GM12878 (cell line): ENCODE measurements at regions not wholly inside any gene's neighbourhood (a gene's known extent, or its start where the extent isn't known, plus 50 kb on each side); places are given as distances from the start of the nearest gene placed in this dataset.

Source experiments
- ATAC-seq: fragments of 200-7000 bp; cut with Tn5 transposase; 3 replicates; pipeline ENCODE4 v1.9.1; 2020; ENCODE audit warnings: mild to moderate bottlenecking, moderate library complexity
- BruUV-seq: library from RNA; stranded (reverse); fragments of 400-500 nt; replicated peaks from 2 replicates; lab custom pipeline; 2021; lab: Mats Ljungman, UMichigan
- CTCF ChIA-PET: fragments of 300-600 bp; sonication (Branson Sonifier 250); formaldehyde crosslinking; extraction: SDS; loops from one replicate; lab custom pipeline; 2021; ENCODE audit warnings: inconsistent platforms; lab: Yijun Ruan, JAX
- POLR2A ChIA-PET: fragments of 350-600 bp; formaldehyde crosslinking; extraction: SDS; loops from one replicate; lab custom pipeline; 2021; ENCODE audit warnings: inconsistent platforms; lab: Charles Lee
- RAD21 ChIA-PET: fragments of 300-600 bp; sonication (Branson Sonifier 250); formaldehyde crosslinking; loops from one replicate; lab custom pipeline; 2023; ENCODE audit warnings: antibody characterized with exemption; ENCODE audit not compliant: unreplicated experiment; lab: Charles Lee
- SMC1A ChIA-PET: fragments of 300-600 bp; sonication (Branson Sonifier 250); formaldehyde crosslinking; loops from one replicate; lab custom pipeline; 2023; ENCODE audit not compliant: unreplicated experiment, uncharacterized antibody; lab: Charles Lee
- DNase-seq: peaks from one replicate; pipeline ENCODE4 v3.0.0-alpha.2; 2011; ENCODE audit warnings: low read depth, low spot score
- FAIRE-seq: peaks from 3 replicates; lab custom pipeline; 2011; peaks lifted over from hg19 to GRCh38; lab: Jason Lieb, UNC
- H2AFZ ChIP-seq: 2 replicates; pipeline ENCODE4 v1.6.0; 2011; ENCODE audit warnings: low read depth, low read length, control low read depth; ENCODE audit not compliant: control insufficient read depth
- H3K27ac ChIP-seq: 2 replicates; pipeline ENCODE4 v1.5.1; 2011; ENCODE audit warnings: control low read depth; ENCODE audit not compliant: control insufficient read depth, insufficient read depth
- H3K27me3 ChIP-seq, 2 experiments: replicated peaks in 1 of 2; 2 replicates each; pipeline versions ENCODE4 v1.6.0 to v1.6.1; 2011; ENCODE audit warnings: low read length in 1 of 2; ENCODE audit not compliant: control insufficient read depth in 2 of 2, insufficient read depth in 2 of 2
- H3K36me3 ChIP-seq, 2 experiments: 2 replicates each; pipeline ENCODE4 v1.5.1; 2011; ENCODE audit warnings: low read length in 1 of 2; ENCODE audit not compliant: control insufficient read depth in 2 of 2, insufficient read depth in 2 of 2
- H3K4me1 ChIP-seq: 2 replicates; pipeline ENCODE4 v1.6.1; 2011; ENCODE audit warnings: mild to moderate bottlenecking, low read length, moderate library complexity, mixed read lengths; ENCODE audit not compliant: control insufficient read depth, insufficient read depth
- H3K4me2 ChIP-seq: 2 replicates; pipeline ENCODE4 v1.6.0; 2011; ENCODE audit warnings: control low read depth; ENCODE audit not compliant: control insufficient read depth, insufficient read depth
- H3K4me3 ChIP-seq: fragments of 200-600 bp; sonication (generic); 2 replicates; pipeline ENCODE4 v1.5.1; 2016
- H3K79me2 ChIP-seq: 2 replicates; pipeline ENCODE4 v1.6.0; 2011; ENCODE audit warnings: low read length; ENCODE audit not compliant: control insufficient read depth, insufficient read depth
- H3K9ac ChIP-seq: 2 replicates; pipeline ENCODE4 v1.8.0; 2011; ENCODE audit warnings: low read length, control low read depth, mixed read lengths; ENCODE audit not compliant: control insufficient read depth, insufficient read depth
- H3K9me3 ChIP-seq: replicated peaks from 3 replicates; pipeline ENCODE4 v1.5.1; 2011; ENCODE audit warnings: mild to moderate bottlenecking, low read length; ENCODE audit not compliant: control insufficient read depth, insufficient read depth
- H4K20me1 ChIP-seq: 2 replicates; pipeline ENCODE4 v1.6.0; 2011; ENCODE audit not compliant: control insufficient read depth, insufficient read depth
- ATF7 ChIP-seq: fragments of 450-650 bp; IDR thresholded peaks from 2 replicates; pipeline ENCODE4 v1.6.1; 2016; ENCODE audit warnings: low read depth, mild to moderate bottlenecking
- DPF2 ChIP-seq: fragments of 450-650 bp; IDR thresholded peaks from 2 replicates; pipeline ENCODE4 v1.6.1; 2017; ENCODE audit warnings: mild to moderate bottlenecking
- IKZF1 ChIP-seq: fragments of 450-650 bp; conservative IDR thresholded peaks from 2 replicates; pipeline ENCODE4 v1.6.1; 2017; ENCODE audit warnings: antibody characterized with exemption, mild to moderate bottlenecking
- IKZF2 ChIP-seq, 2 experiments: fragments of 450-650 bp; IDR thresholded peaks; 2 replicates each; pipeline ENCODE4 v1.6.1; 2017; ENCODE audit warnings: mild to moderate bottlenecking in 2 of 2, moderate library complexity in 2 of 2
- JUND ChIP-seq: IDR thresholded peaks from 2 replicates; pipeline ENCODE4 v1.6.1; 2012; ENCODE audit warnings: low read depth, mild to moderate bottlenecking, low read length, improper control_type of control experiment, moderate library complexity
- MTA2 ChIP-seq: fragments of 450-650 bp; IDR thresholded peaks from 2 replicates; pipeline ENCODE4 v1.6.1; 2016; ENCODE audit warnings: low read depth, mild to moderate bottlenecking, moderate library complexity
- NBN ChIP-seq: fragments of 450-650 bp; IDR thresholded peaks from 2 replicates; pipeline ENCODE4 v1.6.1; 2016
- RUNX3 ChIP-seq: IDR thresholded peaks from 2 replicates; pipeline ENCODE4 v1.6.1; 2012; ENCODE audit warnings: low read length, inconsistent platforms
- SREBF1 ChIP-seq: IDR thresholded peaks from 2 replicates; pipeline ENCODE4 v1.6.1; 2012; ENCODE audit warnings: mild to moderate bottlenecking, low read length
- SUZ12 ChIP-seq: fragments of 200-600 bp; sonication (generic); IDR thresholded peaks from one replicate; pipeline ENCODE4 v1.6.1; 2018; ENCODE audit warnings: antibody characterized with exemption, mild to moderate bottlenecking; ENCODE audit not compliant: unreplicated experiment
- TCF12 ChIP-seq: IDR thresholded peaks from 2 replicates; pipeline ENCODE4 v1.6.1; 2011; ENCODE audit warnings: low read depth, mild to moderate bottlenecking, low read length
- WGBS: methylation state at CpG from one replicate; pipeline ENCODE4 v1.1.6; 2016; ENCODE audit warnings: low lambda C conversion rate; ENCODE audit not compliant: insufficient replicate concordance, insufficient coverage; ENCODE audit errors: missing lambda C conversion rate; 5-methylcytosine and 5-hydroxymethylcytosine counted together
- in situ Hi-C: fragments of 300-500 bp; cut with MboI; formaldehyde crosslinking; loops from 9 replicates; pipeline ENCODE4 v1.14.3; 2018; ENCODE audit warnings: mixed read lengths
- intact Hi-C: fragments of 100-400 bp; cut with micrococcal nuclease; formaldehyde crosslinking; loops from one replicate; pipeline ENCODE4 v1.14.2; 2022; ENCODE audit not compliant: unreplicated experiment
- TF ChIP-seq, protein P1 (sequence below): fragments of 450-650 bp; IDR thresholded peaks from 2 replicates; pipeline ENCODE4 v1.6.1; 2017; ENCODE audit warnings: low read depth, mild to moderate bottlenecking, moderate library complexity
- TF ChIP-seq, protein P2 (sequence below): IDR thresholded peaks from 2 replicates; pipeline ENCODE4 v1.6.1; 2011; ENCODE audit warnings: low read depth, mild to moderate bottlenecking, low read length, moderate library complexity, borderline replicate concordance; ENCODE audit errors: extremely low read depth
- TF ChIP-seq, protein P3 (sequence below): fragments of 150-350 bp; IDR thresholded peaks from 2 replicates; pipeline ENCODE4 v1.6.1; 2014; ENCODE audit warnings: mild to moderate bottlenecking, low read depth, low read length
- TF ChIP-seq, protein P4 (sequence below): IDR thresholded peaks from 2 replicates; pipeline ENCODE4 v1.6.1; 2011; ENCODE audit warnings: borderline replicate concordance, low read depth, mild to moderate bottlenecking, moderate library complexity, low read length; ENCODE audit not compliant: insufficient read depth, poor library complexity, severe bottlenecking
- TF ChIP-seq, protein P5 (sequence below): fragments of 450-650 bp; IDR thresholded peaks from 2 replicates; pipeline ENCODE4 v1.6.1; 2016; ENCODE audit warnings: mild to moderate bottlenecking

DNA sequence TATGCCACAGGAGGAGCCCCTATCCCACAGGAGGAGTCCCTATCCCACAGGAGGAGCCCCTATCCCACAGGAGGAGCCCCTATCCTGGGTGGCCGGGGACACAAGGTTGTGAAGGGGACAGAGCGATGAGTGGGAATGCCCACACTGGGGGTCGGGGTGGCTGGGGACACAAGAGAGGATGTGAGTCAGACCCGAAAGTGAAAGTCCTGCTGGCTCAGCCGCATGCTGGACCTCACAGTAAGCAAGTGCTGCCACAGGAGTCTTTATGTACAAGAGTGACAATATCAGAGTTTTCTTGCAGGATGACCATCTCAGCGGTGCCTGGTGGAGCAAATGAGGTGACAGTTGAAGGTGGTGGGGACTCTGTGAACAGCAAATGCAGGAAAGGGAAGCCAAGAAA is 93.7 kb downstream of the PSMB1 start:
- no peak overlapping the region for H2AFZ ChIP-seq
- H3K36me3 ChIP-seq, result no peaks in the 10 kb centered on the region
- BruUV-seq, result no TSS peak
- DNase-seq (peak; percentile 23), FAIRE-seq (no peak), ATAC-seq (peak; percentile 85)
- POLR2A ChIA-PET, result no interaction called here
- H3K27me3 ChIP-seq, result no peaks in the 10 kb centered on the region
- H3K79me2 ChIP-seq, result no peaks in the 10 kb centered on the region
- RAD21 ChIA-PET, result interaction anchor here (0.6 to 1.2 kb wide), 2 partner anchors 13 to 17 kb away, joined by 4 read pairs; no protein-coding TSS in a partner anchor
- H3K4me3 ChIP-seq, result no peak overlapping the region
- H3K9ac ChIP-seq, result no peak overlapping the region
- H3K9me3 ChIP-seq, result no peaks in the 10 kb centered on the region
- intact Hi-C loops (no loop called here), in situ Hi-C loops (no loop called here)
- SMC1A ChIA-PET, result interaction anchor here (2.2 kb wide), 1 partner anchor 15 kb away, joined by 7 read pairs; no protein-coding TSS in a partner anchor
- CTCF ChIA-PET, result interaction anchor here (0.6 kb wide), 1 partner anchor 49 kb away, joined by 3 read pairs; no protein-coding TSS in a partner anchor
- no peaks in the 10 kb centered on the region for H4K20me1 ChIP-seq
- peak overlapping the region; percentile 40 for H3K4me2 ChIP-seq
- H3K27ac ChIP-seq, result no peak overlapping the region
- under 1% methylated on average over 6 of the region's 6 CpGs for whole genome bisulfite sequencing
- H3K4me1 ChIP-seq, result peaks cover 11% of the 10 kb centered on the region
- TF ChIP-seq MTA2, result peak; percentile 37; the same call in 1 of the 2 replicates
- TF ChIP-seq IKZF2 (IDR thresholded peaks at IDR 0.05), result peak; percentile 55 to 68
- TF ChIP-seq, protein P1, sequence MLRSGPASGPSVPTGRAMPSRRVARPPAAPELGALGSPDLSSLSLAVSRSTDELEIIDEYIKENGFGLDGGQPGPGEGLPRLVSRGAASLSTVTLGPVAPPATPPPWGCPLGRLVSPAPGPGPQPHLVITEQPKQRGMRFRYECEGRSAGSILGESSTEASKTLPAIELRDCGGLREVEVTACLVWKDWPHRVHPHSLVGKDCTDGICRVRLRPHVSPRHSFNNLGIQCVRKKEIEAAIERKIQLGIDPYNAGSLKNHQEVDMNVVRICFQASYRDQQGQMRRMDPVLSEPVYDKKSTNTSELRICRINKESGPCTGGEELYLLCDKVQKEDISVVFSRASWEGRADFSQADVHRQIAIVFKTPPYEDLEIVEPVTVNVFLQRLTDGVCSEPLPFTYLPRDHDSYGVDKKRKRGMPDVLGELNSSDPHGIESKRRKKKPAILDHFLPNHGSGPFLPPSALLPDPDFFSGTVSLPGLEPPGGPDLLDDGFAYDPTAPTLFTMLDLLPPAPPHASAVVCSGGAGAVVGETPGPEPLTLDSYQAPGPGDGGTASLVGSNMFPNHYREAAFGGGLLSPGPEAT, result 0 out of 2 replicates have a peak, but pooled peaks have one; percentile 12
- TF ChIP-seq DPF2, result peak; percentile 73
- TF ChIP-seq IKZF1, result peak; percentile 65
- peak; percentile 34; the same call in 1 of the 2 replicates for TF ChIP-seq ATF7
- TF ChIP-seq, protein P2, sequence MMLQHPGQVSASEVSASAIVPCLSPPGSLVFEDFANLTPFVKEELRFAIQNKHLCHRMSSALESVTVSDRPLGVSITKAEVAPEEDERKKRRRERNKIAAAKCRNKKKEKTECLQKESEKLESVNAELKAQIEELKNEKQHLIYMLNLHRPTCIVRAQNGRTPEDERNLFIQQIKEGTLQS, result no peak
- TF ChIP-seq RUNX3, result peak; percentile 40; the same call in 1 of the 2 replicates
- TF ChIP-seq JUND, result peak; percentile 23; the same call in 1 of the 2 replicates
- TF ChIP-seq, protein P3, sequence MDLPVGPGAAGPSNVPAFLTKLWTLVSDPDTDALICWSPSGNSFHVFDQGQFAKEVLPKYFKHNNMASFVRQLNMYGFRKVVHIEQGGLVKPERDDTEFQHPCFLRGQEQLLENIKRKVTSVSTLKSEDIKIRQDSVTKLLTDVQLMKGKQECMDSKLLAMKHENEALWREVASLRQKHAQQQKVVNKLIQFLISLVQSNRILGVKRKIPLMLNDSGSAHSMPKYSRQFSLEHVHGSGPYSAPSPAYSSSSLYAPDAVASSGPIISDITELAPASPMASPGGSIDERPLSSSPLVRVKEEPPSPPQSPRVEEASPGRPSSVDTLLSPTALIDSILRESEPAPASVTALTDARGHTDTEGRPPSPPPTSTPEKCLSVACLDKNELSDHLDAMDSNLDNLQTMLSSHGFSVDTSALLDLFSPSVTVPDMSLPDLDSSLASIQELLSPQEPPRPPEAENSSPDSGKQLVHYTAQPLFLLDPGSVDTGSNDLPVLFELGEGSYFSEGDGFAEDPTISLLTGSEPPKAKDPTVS, result no peak
- TF ChIP-seq SREBF1, result no peak
- TF ChIP-seq TCF12, result no peak
- TF ChIP-seq, protein P4, sequence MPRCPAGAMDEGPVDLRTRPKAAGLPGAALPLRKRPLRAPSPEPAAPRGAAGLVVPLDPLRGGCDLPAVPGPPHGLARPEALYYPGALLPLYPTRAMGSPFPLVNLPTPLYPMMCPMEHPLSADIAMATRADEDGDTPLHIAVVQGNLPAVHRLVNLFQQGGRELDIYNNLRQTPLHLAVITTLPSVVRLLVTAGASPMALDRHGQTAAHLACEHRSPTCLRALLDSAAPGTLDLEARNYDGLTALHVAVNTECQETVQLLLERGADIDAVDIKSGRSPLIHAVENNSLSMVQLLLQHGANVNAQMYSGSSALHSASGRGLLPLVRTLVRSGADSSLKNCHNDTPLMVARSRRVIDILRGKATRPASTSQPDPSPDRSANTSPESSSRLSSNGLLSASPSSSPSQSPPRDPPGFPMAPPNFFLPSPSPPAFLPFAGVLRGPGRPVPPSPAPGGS, result no peak
- TF ChIP-seq NBN, result peak; percentile 40
- no peak for TF ChIP-seq SUZ12
- TF ChIP-seq, protein P5, sequence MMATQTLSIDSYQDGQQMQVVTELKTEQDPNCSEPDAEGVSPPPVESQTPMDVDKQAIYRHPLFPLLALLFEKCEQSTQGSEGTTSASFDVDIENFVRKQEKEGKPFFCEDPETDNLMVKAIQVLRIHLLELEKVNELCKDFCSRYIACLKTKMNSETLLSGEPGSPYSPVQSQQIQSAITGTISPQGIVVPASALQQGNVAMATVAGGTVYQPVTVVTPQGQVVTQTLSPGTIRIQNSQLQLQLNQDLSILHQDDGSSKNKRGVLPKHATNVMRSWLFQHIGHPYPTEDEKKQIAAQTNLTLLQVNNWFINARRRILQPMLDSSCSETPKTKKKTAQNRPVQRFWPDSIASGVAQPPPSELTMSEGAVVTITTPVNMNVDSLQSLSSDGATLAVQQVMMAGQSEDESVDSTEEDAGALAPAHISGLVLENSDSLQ, result 0 out of 2 replicates have a peak, but pooled peaks have one; percentile 20
